GM19452 (cell line): ENCODE measurements at regions not wholly inside any gene's neighbourhood (a gene's known extent, or its start where the extent isn't known, plus 50 kb on each side); places are given as distances from the start of the nearest gene placed in this dataset.

Source experiments
- ATAC-seq: cut with Tn5 transposase; IDR thresholded peaks from one replicate; pipeline ENCODE4 v1.9.1; 2021; ENCODE audit not compliant: unreplicated experiment

- ATAC-seq = no peak
Measured at GRCh38 chr1:218573925-218574324, 228.8 kb downstream of the TGFB2 start.

- no peak for ATAC-seq
Measured at GRCh38 chr1:218575079-218575478, 229.9 kb downstream of the TGFB2 start.

GRCh38 chr1:218575856-218576255 is 230.7 kb downstream of the TGFB2 start:
- no peak for ATAC-seq

- ATAC-seq = no peak
Measured at GRCh38 chr1:218582646-218583045, 237.5 kb downstream of the TGFB2 start.

GRCh38 chr1:218584418-218585155 is 239.5 kb downstream of the TGFB2 start:
- no peak for ATAC-seq

GRCh38 chr1:218585511-218586184 is 240.5 kb downstream of the TGFB2 start:
- ATAC-seq = no peak

- no peak for ATAC-seq
Measured at GRCh38 chr1:218587900-218588299, 242.8 kb downstream of the TGFB2 start.

GRCh38 chr1:218588540-218589172 is 243.5 kb downstream of the TGFB2 start:
- no peak for ATAC-seq

GRCh38 chr1:218589487-218589886 is 244.4 kb downstream of the TGFB2 start:
- ATAC-seq = no peak

- no peak for ATAC-seq
Measured at GRCh38 chr1:218591966-218592365, 246.8 kb downstream of the TGFB2 start.

GRCh38 chr1:218592688-218593087 is 247.6 kb downstream of the TGFB2 start:
- no peak for ATAC-seq

- ATAC-seq = no peak
Measured at GRCh38 chr1:218600968-218601367, 255.8 kb downstream of the TGFB2 start.

- no peak for ATAC-seq
Measured at GRCh38 chr1:218604217-218604616, 259.1 kb downstream of the TGFB2 start.

GRCh38 chr1:218611916-218612585 is 266.9 kb downstream of the TGFB2 start:
- no peak for ATAC-seq

GRCh38 chr1:218613105-218613504 is 268.0 kb downstream of the TGFB2 start:
- no peak for ATAC-seq

- ATAC-seq = no peak
Measured at GRCh38 chr1:218614031-218614430, 268.9 kb downstream of the TGFB2 start.

- no peak for ATAC-seq
Measured at GRCh38 chr1:218616681-218617080, 271.5 kb downstream of the TGFB2 start.

GRCh38 chr1:218617986-218618385 is 272.9 kb downstream of the TGFB2 start:
- no peak for ATAC-seq

GRCh38 chr1:218620956-218621355 is 275.8 kb downstream of the TGFB2 start:
- no peak for ATAC-seq

GRCh38 chr1:218624052-218624451 is 278.9 kb downstream of the TGFB2 start:
- ATAC-seq = no peak

- no peak for ATAC-seq
Measured at GRCh38 chr1:218625393-218625792, 280.3 kb downstream of the TGFB2 start.
